ENCODE measurements at regions not wholly inside any gene's neighbourhood (a gene's known extent, or its start where the extent isn't known, plus 50 kb on each side); places are given as distances from the start of the nearest gene placed in this dataset.
"Not testable (repeated sequence)": the region's sequence is repeated elsewhere in the genome, so short reads cannot be mapped to it uniquely, and the experiment has no call there.

DNA sequence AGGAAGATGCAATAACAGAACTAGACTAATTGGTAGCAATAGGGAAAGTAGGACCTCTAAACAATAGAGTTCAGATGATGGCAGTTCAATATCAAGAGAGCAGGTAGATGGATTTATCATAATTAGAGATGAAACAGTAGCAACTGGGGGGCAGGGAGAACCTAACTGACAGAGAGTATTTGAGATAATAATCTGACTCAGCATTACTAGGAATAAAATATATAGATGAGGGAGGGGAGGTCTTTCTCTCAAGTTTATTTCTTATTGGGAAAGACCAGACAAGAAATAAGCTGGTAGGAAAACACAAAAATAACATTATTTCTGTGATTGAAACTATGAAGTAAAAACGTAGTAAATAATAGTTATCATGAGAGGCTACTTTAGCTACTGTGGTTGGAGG, 1656.7 kb upstream of the B3GALT2 start:
- TF ChIP-seq CTCF (conservative IDR thresholded peaks at IDR 0.05; ENCODE audit: low read length): no peak
- H3K4me3 ChIP-seq (ENCODE audit: low read length): no peak overlapping the region
- no peak for DNase-seq (ENCODE audit: low read depth)

DNA sequence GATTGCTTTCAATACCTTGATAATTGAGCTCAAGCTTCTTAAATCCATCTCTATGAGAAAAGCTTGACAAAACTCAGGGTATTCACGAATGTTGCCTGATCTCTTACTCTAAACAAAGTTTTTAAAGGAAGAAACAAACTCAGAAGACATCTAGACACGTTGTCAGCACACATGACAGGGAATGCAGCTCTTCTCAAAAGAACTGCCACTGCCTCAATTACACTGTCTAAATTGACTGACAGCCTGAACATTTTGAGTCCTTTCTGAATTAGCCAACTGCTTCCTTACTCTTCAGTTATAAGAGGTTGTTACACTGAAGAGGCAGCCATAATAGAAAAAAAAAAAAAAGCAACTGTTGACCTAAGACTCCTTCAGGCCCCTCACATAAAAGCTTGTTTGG, 1646.7 kb upstream of the B3GALT2 start:
- H3K4me3 ChIP-seq (ENCODE audit: low read length): no peak overlapping the region
- no peak for TF ChIP-seq CTCF (conservative IDR thresholded peaks at IDR 0.05; ENCODE audit: low read length)
- no peak for DNase-seq (ENCODE audit: low read depth)

DNA sequence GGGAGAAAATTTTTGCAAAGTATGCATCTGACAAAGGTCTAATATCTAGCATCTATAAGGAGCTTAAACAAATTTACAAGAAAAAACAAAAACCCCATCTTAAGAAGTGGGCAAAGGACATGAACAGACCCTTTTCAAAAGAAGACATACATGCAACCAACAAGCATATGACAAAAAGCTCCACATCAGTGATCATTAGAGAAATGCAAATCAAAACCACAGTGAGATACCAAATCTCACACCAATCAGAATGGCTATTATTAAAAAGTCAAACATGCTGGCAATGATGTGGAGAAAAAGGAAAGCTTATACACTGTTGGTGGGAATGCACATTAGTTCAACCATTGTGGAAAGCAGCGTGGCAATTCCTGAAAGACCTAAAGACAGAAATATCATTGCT, 1645.2 kb upstream of the B3GALT2 start:
- not testable (repeated sequence) for H3K4me3 ChIP-seq (ENCODE audit: low read length); DNase-seq (ENCODE audit: low read depth)

DNA sequence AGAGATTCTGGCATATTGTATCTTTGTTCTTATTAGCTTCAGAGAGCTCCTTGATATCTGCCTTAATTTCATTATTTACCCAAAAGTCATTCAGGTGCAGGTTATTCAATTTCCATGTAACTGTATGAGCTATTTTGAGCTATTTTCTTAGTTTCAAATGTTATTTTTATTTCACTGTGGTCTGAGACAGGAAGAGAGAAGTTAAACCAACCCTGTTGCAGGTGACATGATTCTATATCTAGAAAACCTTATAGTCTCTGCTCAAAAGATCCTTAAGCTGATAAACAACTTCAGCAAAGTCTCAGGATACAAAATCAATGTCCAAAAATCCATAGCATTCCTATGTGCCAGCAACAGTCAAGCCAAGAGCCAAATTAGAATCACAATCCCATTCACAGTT, 1644.0 kb upstream of the B3GALT2 start:
- no peak overlapping the region for H3K4me3 ChIP-seq (ENCODE audit: low read length)
- no peak for TF ChIP-seq CTCF (conservative IDR thresholded peaks at IDR 0.05; ENCODE audit: low read length)
- no peak for DNase-seq (ENCODE audit: low read depth)

DNA sequence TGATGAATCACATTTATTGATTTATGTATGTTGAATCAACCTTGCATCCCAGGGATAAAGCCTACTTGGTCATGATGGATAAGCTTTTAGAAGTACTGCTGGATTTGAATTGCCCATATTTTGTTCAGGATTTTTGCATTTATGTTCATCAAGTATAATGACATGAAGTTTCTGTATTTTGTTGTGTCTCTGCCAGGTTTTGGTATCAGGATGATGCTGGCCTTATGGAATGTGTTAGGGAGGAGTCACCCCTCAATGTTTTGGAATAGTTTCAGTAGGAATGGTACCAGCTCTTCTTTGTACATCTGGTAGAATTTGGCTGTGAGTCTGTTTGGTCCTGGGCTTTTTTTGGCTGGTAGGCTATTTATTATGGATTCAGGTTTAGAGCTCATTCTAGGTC, 1643.1 kb upstream of the B3GALT2 start:
- TF ChIP-seq CTCF (conservative IDR thresholded peaks at IDR 0.05; ENCODE audit: low read length): no peak
- no peak for DNase-seq (ENCODE audit: low read depth)
- H3K4me3 ChIP-seq (ENCODE audit: low read length): no peak overlapping the region

- no peak overlapping the region for H3K4me3 ChIP-seq (ENCODE audit: low read length)
- no peak for DNase-seq (ENCODE audit: low read depth)
- no peak for TF ChIP-seq CTCF (conservative IDR thresholded peaks at IDR 0.05; ENCODE audit: low read length)
Measured at GRCh38 chr1:194825382-194825781, 1639.0 kb upstream of the B3GALT2 start.

DNA sequence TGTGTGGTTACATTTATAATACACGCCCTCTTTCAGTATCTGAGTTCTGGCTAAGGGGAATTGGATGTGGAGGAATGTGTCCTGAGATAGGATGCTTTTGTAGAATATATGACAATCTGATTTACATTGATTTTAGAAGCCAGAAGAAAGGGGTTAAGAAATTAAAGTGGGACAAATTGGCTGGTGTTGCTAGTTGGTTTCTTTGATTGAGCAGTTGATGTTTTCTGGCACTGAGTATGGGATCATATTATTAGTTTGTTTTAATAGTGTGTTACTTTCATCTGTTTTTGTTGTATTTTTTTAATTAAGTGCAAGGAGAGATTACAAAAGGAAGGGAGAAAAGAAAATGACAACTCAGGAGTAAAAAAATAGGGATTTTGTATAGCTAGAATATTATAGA, 1634.7 kb upstream of the B3GALT2 start:
- no peak overlapping the region for H3K4me3 ChIP-seq (ENCODE audit: low read length)
- no peak for DNase-seq (ENCODE audit: low read depth)
- TF ChIP-seq CTCF (conservative IDR thresholded peaks at IDR 0.05; ENCODE audit: low read length): no peak

- no peak overlapping the region for H3K4me3 ChIP-seq (ENCODE audit: low read length)
- DNase-seq (ENCODE audit: low read depth): no peak
- no peak for TF ChIP-seq CTCF (conservative IDR thresholded peaks at IDR 0.05; ENCODE audit: low read length)
Measured at GRCh38 chr1:194818674-194819073, 1632.3 kb upstream of the B3GALT2 start.
